ENCODE measurements at regions not wholly inside any gene's neighbourhood (a gene's known extent, or its start where the extent isn't known, plus 50 kb on each side); places are given as distances from the start of the nearest gene placed in this dataset.

DNA sequence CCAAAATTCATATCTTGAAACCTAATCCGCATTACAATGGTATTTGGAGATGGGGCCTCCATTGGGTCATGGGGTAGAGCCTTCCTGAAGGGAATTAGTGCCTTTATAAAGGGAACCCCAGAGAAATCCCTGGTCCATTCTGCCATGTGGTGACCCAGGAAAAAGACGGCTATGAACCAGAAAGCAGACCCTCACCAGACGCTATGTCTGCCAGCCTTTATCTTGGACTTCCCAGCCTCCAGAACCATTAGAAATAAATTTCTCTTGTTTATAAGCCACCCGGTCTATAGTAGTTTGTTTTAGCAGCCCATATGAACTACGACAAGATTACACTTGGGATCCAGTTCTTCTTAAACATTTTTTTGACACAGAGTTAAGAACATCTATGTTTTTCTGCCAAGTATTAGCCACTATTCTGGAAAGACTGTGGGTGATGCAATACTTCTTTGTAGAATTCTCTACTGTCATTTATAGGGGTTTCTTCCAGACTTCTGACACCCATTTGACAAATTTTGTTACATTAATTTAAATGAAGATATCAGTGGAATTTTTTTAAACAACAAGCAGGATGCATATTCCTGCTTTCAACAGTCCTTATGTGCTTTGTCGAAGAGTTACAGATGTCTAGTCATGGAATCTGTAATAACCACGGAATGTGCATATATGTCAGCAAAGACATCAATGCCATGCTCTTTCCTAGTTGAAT, 572.4 kb downstream of the NR2F1-AS1 start:
- Mint-ChIP-seq H3K27me3 (ENCODE audit: unreplicated experiment) (no peaks in the 10 kb centered on the region), H3K36me3 (ENCODE audit: insufficient read depth, unreplicated experiment) (no peaks in the 10 kb centered on the region), H3K4me3 (ENCODE audit: low read depth, unreplicated experiment) (no peak overlapping the region), H3K9me3 (ENCODE audit: low read depth, unreplicated experiment) (no peaks in the 10 kb centered on the region), H3K4me1 (ENCODE audit: low read depth, unreplicated experiment) (no peaks in the 10 kb centered on the region), H3K27ac (ENCODE audit: unreplicated experiment) (no peak overlapping the region)
- TF ChIP-seq CTCF (IDR thresholded peaks at IDR 0.05; ENCODE audit: unreplicated experiment): no peak
- CTCF ChIA-PET: no interaction called here
- intact Hi-C loops (cut with micrococcal nuclease; ENCODE audit: unreplicated experiment): no loop called here
- BruUV-seq (replicated peaks): no TSS peak
- no peak for DNase-seq

GRCh38 chr5:93006915-93007314, 574.1 kb downstream of the NR2F1-AS1 start:
- no peak for DNase-seq
- H3K27ac Mint-ChIP-seq (ENCODE audit: unreplicated experiment): no peak overlapping the region
- no peaks in the 10 kb centered on the region for H3K27me3 Mint-ChIP-seq (ENCODE audit: unreplicated experiment)
- CTCF ChIA-PET: no interaction called here
- intact Hi-C loops (cut with micrococcal nuclease; ENCODE audit: unreplicated experiment): no loop called here
- TF ChIP-seq CTCF (IDR thresholded peaks at IDR 0.05; ENCODE audit: unreplicated experiment): no peak
- H3K4me1 Mint-ChIP-seq (ENCODE audit: low read depth, unreplicated experiment): no peaks in the 10 kb centered on the region
- H3K4me3 Mint-ChIP-seq (ENCODE audit: low read depth, unreplicated experiment): no peak overlapping the region
- no TSS peak for BruUV-seq (replicated peaks)
- no peaks in the 10 kb centered on the region for H3K9me3 Mint-ChIP-seq (ENCODE audit: low read depth, unreplicated experiment)
- no peaks in the 10 kb centered on the region for H3K36me3 Mint-ChIP-seq (ENCODE audit: insufficient read depth, unreplicated experiment)

GRCh38 chr5:92998456-92998855, 582.6 kb downstream of the NR2F1-AS1 start:
- no peak for DNase-seq
- no peaks in the 10 kb centered on the region for H3K27me3 Mint-ChIP-seq (ENCODE audit: unreplicated experiment)
- TF ChIP-seq CTCF (IDR thresholded peaks at IDR 0.05; ENCODE audit: unreplicated experiment): no peak
- H3K36me3 Mint-ChIP-seq (ENCODE audit: insufficient read depth, unreplicated experiment): no peaks in the 10 kb centered on the region
- H3K4me3 Mint-ChIP-seq (ENCODE audit: low read depth, unreplicated experiment): no peak overlapping the region
- intact Hi-C loops (cut with micrococcal nuclease; ENCODE audit: unreplicated experiment): no loop called here
- peaks cover 8% of the 10 kb centered on the region for H3K9me3 Mint-ChIP-seq (ENCODE audit: low read depth, unreplicated experiment)
- no peaks in the 10 kb centered on the region for H3K4me1 Mint-ChIP-seq (ENCODE audit: low read depth, unreplicated experiment)
- H3K27ac Mint-ChIP-seq (ENCODE audit: unreplicated experiment): no peak overlapping the region
- no TSS peak for BruUV-seq (replicated peaks)
- CTCF ChIA-PET: no interaction called here

DNA sequence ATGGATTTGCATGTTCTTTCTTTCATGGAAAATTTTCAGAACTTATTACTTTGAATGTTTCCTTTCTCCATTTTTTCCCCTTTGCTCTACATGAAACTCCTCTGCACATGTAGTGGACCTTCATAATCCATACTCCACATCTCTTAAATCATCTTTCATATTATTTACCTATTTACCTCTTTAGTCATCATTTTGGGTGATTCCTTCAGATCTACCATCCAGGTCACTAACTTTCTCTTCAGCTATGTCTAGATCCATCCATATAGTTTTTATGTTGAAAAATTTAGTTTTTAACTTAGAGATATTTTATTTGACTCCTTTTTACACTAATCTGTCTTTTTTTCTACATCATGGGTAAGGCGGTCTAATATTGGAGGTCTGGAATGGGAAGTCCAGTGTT, 586.6 kb downstream of the NR2F1-AS1 start:
- TF ChIP-seq CTCF (IDR thresholded peaks at IDR 0.05; ENCODE audit: unreplicated experiment): no peak
- CTCF ChIA-PET: no interaction called here
- no TSS peak for BruUV-seq (replicated peaks)
- Mint-ChIP-seq H3K36me3 (ENCODE audit: insufficient read depth, unreplicated experiment) (no peaks in the 10 kb centered on the region), H3K9me3 (ENCODE audit: low read depth, unreplicated experiment) (peaks cover 3% of the 10 kb centered on the region), H3K4me1 (ENCODE audit: low read depth, unreplicated experiment) (peaks cover 13% of the 10 kb centered on the region), H3K27ac (ENCODE audit: unreplicated experiment) (no peak overlapping the region), H3K27me3 (ENCODE audit: unreplicated experiment) (no peaks in the 10 kb centered on the region), H3K4me3 (ENCODE audit: low read depth, unreplicated experiment) (no peak overlapping the region)
- intact Hi-C loops (cut with micrococcal nuclease; ENCODE audit: unreplicated experiment): no loop called here
- no peak for DNase-seq
